ENCODE measurements at regions not wholly inside any gene's neighbourhood (a gene's known extent, or its start where the extent isn't known, plus 50 kb on each side); places are given as distances from the start of the nearest gene placed in this dataset.

- Histone ChIP-seq H3K27me3 (ENCODE audit: insufficient read depth, low read length, poor library complexity, severe bottlenecking) (no peaks in the 10 kb centered on the region), H3K9ac (ENCODE audit: low read depth, low read length, poor library complexity, severe bottlenecking) (no peak overlapping the region), H3K9me2 (replicated peaks; ENCODE audit: low read depth, low read length) (no peaks in the 10 kb centered on the region), H4K20me1 (ENCODE audit: insufficient read depth, low read length, poor library complexity, severe bottlenecking) (no peaks in the 10 kb centered on the region), H3K36me3 (ENCODE audit: insufficient read depth, low read length) (no peaks in the 10 kb centered on the region), H3K79me2 (ENCODE audit: insufficient read depth, low read length) (no peaks in the 10 kb centered on the region), H3F3A (ENCODE audit: low read depth) (no peaks in the 10 kb centered on the region), H3K4me1 (ENCODE audit: insufficient read depth, low read length, poor library complexity, severe bottlenecking) (no peaks in the 10 kb centered on the region), H3K4me3 (ENCODE audit: low read length, poor library complexity, severe bottlenecking) (no peak overlapping the region), H3K4me2 (ENCODE audit: low read depth, low read length, poor library complexity, severe bottlenecking) (no peak overlapping the region), H2AFZ (ENCODE audit: low read length) (no peak overlapping the region), H3K9me3 (ENCODE audit: insufficient read depth, low read depth, low read length) (no peaks in the 10 kb centered on the region; the same call in 1 of the 2 replicates)
- TF ChIP-seq EZH2phosphoT487 (IDR thresholded peaks at IDR 0.05; ENCODE audit: borderline replicate concordance) (no peak), CTCF (conservative IDR thresholded peaks at IDR 0.05; ENCODE audit: low read length) (no peak)
Measured at GRCh38 chr10:130691776-130692175, 555.6 kb downstream of the GLRX3 start.

- Histone ChIP-seq H4K20me1 (ENCODE audit: insufficient read depth, low read length, poor library complexity, severe bottlenecking) (no peaks in the 10 kb centered on the region), H3K36me3 (ENCODE audit: insufficient read depth, low read length) (no peaks in the 10 kb centered on the region)
Measured at GRCh38 chr10:130696870-130697269, 560.7 kb downstream of the GLRX3 start.

GRCh38 chr10:130707389-130707979 lies 571.3 kb downstream of the GLRX3 start:
- H3K4me1 ChIP-seq (ENCODE audit: insufficient read depth, low read length, poor library complexity, severe bottlenecking): no peaks in the 10 kb centered on the region
- H3F3A ChIP-seq (ENCODE audit: low read depth): no peaks in the 10 kb centered on the region
- H3K9me3 ChIP-seq (ENCODE audit: insufficient read depth, low read depth, low read length): peaks cover 6% of the 10 kb centered on the region; the same call in 1 of the 2 replicates
- no peak overlapping the region for H2AFZ ChIP-seq (ENCODE audit: low read length)
- H3K27me3 ChIP-seq (ENCODE audit: insufficient read depth, low read length, poor library complexity, severe bottlenecking): no peaks in the 10 kb centered on the region
- H3K79me2 ChIP-seq (ENCODE audit: insufficient read depth, low read length): no peaks in the 10 kb centered on the region
- H3K4me2 ChIP-seq (ENCODE audit: low read depth, low read length, poor library complexity, severe bottlenecking): no peak overlapping the region
- TF ChIP-seq EZH2phosphoT487 (IDR thresholded peaks at IDR 0.05; ENCODE audit: borderline replicate concordance): no peak
- no peak for TF ChIP-seq CTCF (conservative IDR thresholded peaks at IDR 0.05; ENCODE audit: low read length)
- no peaks in the 10 kb centered on the region for H3K9me2 ChIP-seq (replicated peaks; ENCODE audit: low read depth, low read length)
- H3K9ac ChIP-seq (ENCODE audit: low read depth, low read length, poor library complexity, severe bottlenecking): no peak overlapping the region
- no peaks in the 10 kb centered on the region for H4K20me1 ChIP-seq (ENCODE audit: insufficient read depth, low read length, poor library complexity, severe bottlenecking)
- no peaks in the 10 kb centered on the region for H3K36me3 ChIP-seq (ENCODE audit: insufficient read depth, low read length)
- H3K4me3 ChIP-seq (ENCODE audit: low read length, poor library complexity, severe bottlenecking): no peak overlapping the region

More at GRCh38 chr10:130696870-130697269, 560.7 kb downstream of the GLRX3 start:
- peaks cover 3% of the 10 kb centered on the region; the same call in 1 of the 2 replicates for H3K9me3 ChIP-seq (ENCODE audit: insufficient read depth, low read depth, low read length)
- H2AFZ ChIP-seq (ENCODE audit: low read length): no peak overlapping the region
- H3K9me2 ChIP-seq (replicated peaks; ENCODE audit: low read depth, low read length): no peaks in the 10 kb centered on the region
- H3K4me1 ChIP-seq (ENCODE audit: insufficient read depth, low read length, poor library complexity, severe bottlenecking): no peaks in the 10 kb centered on the region
- no peak overlapping the region for H3K4me2 ChIP-seq (ENCODE audit: low read depth, low read length, poor library complexity, severe bottlenecking)
- no peaks in the 10 kb centered on the region for H3K27me3 ChIP-seq (ENCODE audit: insufficient read depth, low read length, poor library complexity, severe bottlenecking)
- H3F3A ChIP-seq (ENCODE audit: low read depth): no peaks in the 10 kb centered on the region
- no peak overlapping the region for H3K9ac ChIP-seq (ENCODE audit: low read depth, low read length, poor library complexity, severe bottlenecking)
- TF ChIP-seq CTCF (conservative IDR thresholded peaks at IDR 0.05; ENCODE audit: low read length) (no peak), EZH2phosphoT487 (IDR thresholded peaks at IDR 0.05; ENCODE audit: borderline replicate concordance) (no peak)
- H3K4me3 ChIP-seq (ENCODE audit: low read length, poor library complexity, severe bottlenecking): no peak overlapping the region
- no peaks in the 10 kb centered on the region for H3K79me2 ChIP-seq (ENCODE audit: insufficient read depth, low read length)
